Smooth muscle cell (in vitro differentiated cells): ENCODE measurements at regions not wholly inside any gene's neighbourhood (a gene's known extent, or its start where the extent isn't known, plus 50 kb on each side); places are given as distances from the start of the nearest gene placed in this dataset.

Experiments
- DNase-seq: peaks from one replicate; lab custom pipeline; 2025; ENCODE audit not compliant: unreplicated experiment; lab: John Stamatoyannopoulos, UW
- H2AFZ ChIP-seq: fragments of 200-600 bp; sonication (generic); 2 replicates; pipeline ENCODE4 v1.6.0; 2016; ENCODE audit warnings: antibody characterized with exemption, low read depth, mild to moderate bottlenecking
- H3F3A ChIP-seq: fragments of 200-600 bp; sonication (generic); 2 replicates; pipeline ENCODE4 v1.6.0; 2017; ENCODE audit warnings: antibody characterized with exemption, low read depth
- H3K27ac ChIP-seq: fragments of 200-600 bp; sonication (generic); 2 replicates; pipeline ENCODE4 v1.5.1; 2016; ENCODE audit warnings: low read depth, mild to moderate bottlenecking
- H3K27me3 ChIP-seq: fragments of 200-600 bp; sonication (generic); 2 replicates; pipeline ENCODE4 v1.6.1; 2016; ENCODE audit warnings: low read depth, mild to moderate bottlenecking
- H3K36me3 ChIP-seq: fragments of 200-600 bp; sonication (generic); 2 replicates; pipeline ENCODE4 v1.5.1; 2016; ENCODE audit warnings: low read depth
- H3K4me1 ChIP-seq: fragments of 200-600 bp; sonication (generic); 2 replicates; pipeline ENCODE4 v1.5.1; 2016; ENCODE audit warnings: low read depth
- H3K4me2 ChIP-seq: fragments of 200-600 bp; sonication (generic); 2 replicates; pipeline ENCODE4 v1.6.0; 2016; ENCODE audit warnings: mild to moderate bottlenecking
- H3K4me3 ChIP-seq: fragments of 200-600 bp; sonication (generic); 2 replicates; pipeline ENCODE4 v1.5.1; 2016; ENCODE audit warnings: mild to moderate bottlenecking
- H3K79me2 ChIP-seq: fragments of 200-600 bp; sonication (generic); 2 replicates; pipeline ENCODE4 v1.6.0; 2016; ENCODE audit warnings: low read depth, mild to moderate bottlenecking
- H3K9ac ChIP-seq: fragments of 200-600 bp; sonication (generic); 2 replicates; pipeline ENCODE4 v1.6.0; 2016; ENCODE audit warnings: low read depth
- H3K9me3 ChIP-seq: fragments of 200-600 bp; sonication (generic); replicated peaks from 2 replicates; pipeline ENCODE4 v1.5.1; 2016; ENCODE audit warnings: low read depth
- H4K20me1 ChIP-seq: fragments of 200-600 bp; sonication (generic); 2 replicates; pipeline ENCODE4 v1.6.0; 2016; ENCODE audit warnings: low read depth
- CTCF ChIP-seq: fragments of 200-600 bp; sonication (generic); IDR thresholded peaks from 2 replicates; pipeline ENCODE4 v1.5.1; 2017; ENCODE audit warnings: borderline replicate concordance, mild to moderate bottlenecking, antibody characterized with exemption; ENCODE audit not compliant: insufficient read depth, poor library complexity, severe bottlenecking
- WGBS: methylation state at CpG from one replicate; pipeline ENCODE4 v1.1.7; 2016; ENCODE audit warnings: low lambda C conversion rate; 5-methylcytosine and 5-hydroxymethylcytosine counted together

GRCh38 chr1:226792368-226792767 is 53.3 kb upstream of the ITPKB start:
- H3K4me1 ChIP-seq = no peaks in the 10 kb centered on the region
- no peaks in the 10 kb centered on the region for H3K9me3 ChIP-seq
- H3K4me2 ChIP-seq = no peak overlapping the region
- DNase-seq = no peak
- H4K20me1 ChIP-seq = no peaks in the 10 kb centered on the region
- 97% methylated on average over 1 of the region's 1 CpG for WGBS
- TF ChIP-seq CTCF = no peak
- H3K79me2 ChIP-seq = no peaks in the 10 kb centered on the region
- no peak overlapping the region for H3K9ac ChIP-seq
- H3F3A ChIP-seq = no peaks in the 10 kb centered on the region
- no peaks in the 10 kb centered on the region for H3K36me3 ChIP-seq
- H3K27ac ChIP-seq = no peak overlapping the region
- no peak overlapping the region for H2AFZ ChIP-seq
- no peak overlapping the region for H3K4me3 ChIP-seq
- H3K27me3 ChIP-seq = no peaks in the 10 kb centered on the region

GRCh38 chr1:226790545-226791181 is 51.6 kb upstream of the ITPKB start:
- no peak overlapping the region for H2AFZ ChIP-seq
- H3K27me3 ChIP-seq = no peaks in the 10 kb centered on the region
- H3F3A ChIP-seq = no peaks in the 10 kb centered on the region
- H3K79me2 ChIP-seq = no peaks in the 10 kb centered on the region
- WGBS = 93% methylated on average over 6 of the region's 6 CpGs
- H3K4me2 ChIP-seq = no peak overlapping the region
- no peak for DNase-seq
- no peak for TF ChIP-seq CTCF
- no peaks in the 10 kb centered on the region for H3K4me1 ChIP-seq
- no peak overlapping the region for H3K4me3 ChIP-seq
- no peak overlapping the region for H3K27ac ChIP-seq
- no peaks in the 10 kb centered on the region for H4K20me1 ChIP-seq
- no peaks in the 10 kb centered on the region for H3K36me3 ChIP-seq
- no peaks in the 10 kb centered on the region for H3K9me3 ChIP-seq
- H3K9ac ChIP-seq = no peak overlapping the region

- no peak for DNase-seq
- Histone ChIP-seq H2AFZ (no peak overlapping the region), H3F3A (no peaks in the 10 kb centered on the region), H3K9me3 (no peaks in the 10 kb centered on the region), H3K36me3 (no peaks in the 10 kb centered on the region), H3K79me2 (no peaks in the 10 kb centered on the region), H3K4me2 (no peak overlapping the region), H3K27ac (no peak overlapping the region), H4K20me1 (no peaks in the 10 kb centered on the region), H3K4me3 (no peak overlapping the region), H3K27me3 (no peaks in the 10 kb centered on the region), H3K4me1 (no peaks in the 10 kb centered on the region), H3K9ac (no peak overlapping the region)
- no peak for TF ChIP-seq CTCF
- WGBS = 80% methylated on average over 4 of the region's 4 CpGs
These were observed 49.9 kb upstream of the ITPKB start for GRCh38 chr1:226788965-226789364.
